ENCODE measurements at regions not wholly inside any gene's neighbourhood (a gene's known extent, or its start where the extent isn't known, plus 50 kb on each side); places are given as distances from the start of the nearest gene placed in this dataset.
"Not testable (repeated sequence)": the region's sequence is repeated elsewhere in the genome, so short reads cannot be mapped to it uniquely, and the experiment has no call there.

DNA sequence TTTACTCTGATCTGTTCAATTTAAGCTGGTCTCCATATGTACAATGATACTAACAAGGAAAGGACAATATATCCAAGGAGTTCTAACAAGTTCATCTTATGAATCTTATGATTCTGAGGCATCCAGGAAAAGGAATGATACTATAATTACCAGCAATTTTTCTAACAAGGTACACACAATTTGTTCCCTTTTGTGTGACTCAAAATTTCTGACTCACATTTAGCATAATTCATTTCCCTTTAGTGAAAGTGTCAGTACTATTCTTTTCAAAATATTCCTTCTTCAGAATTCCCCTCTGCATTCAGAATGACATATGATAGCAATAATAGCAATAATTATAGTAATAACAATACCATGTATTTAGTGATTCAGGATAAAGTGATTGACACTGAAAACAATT is 594.8 kb downstream of the DMRTA1 start:
- intact Hi-C loops (cut with DNase I) = no loop called here
- Histone ChIP-seq H3K27ac (no peak overlapping the region), H3K4me1 (no peaks in the 10 kb centered on the region), H3K9me3 (no peaks in the 10 kb centered on the region), H3K27me3 (no peaks in the 10 kb centered on the region), H3K4me3 (no peak overlapping the region), H3K36me3 (no peaks in the 10 kb centered on the region)
- DNase-seq = no peak
- TF ChIP-seq POLR2A (IDR thresholded peaks at IDR 0.05) (no peak), CTCF (IDR thresholded peaks at IDR 0.05) (no peak)

- DNase-seq = no peak
- no peaks in the 10 kb centered on the region for H3K27me3 ChIP-seq
- no peaks in the 10 kb centered on the region for H3K36me3 ChIP-seq
- H3K27ac ChIP-seq = no peak overlapping the region
- no peaks in the 10 kb centered on the region for H3K4me1 ChIP-seq
- TF ChIP-seq CTCF (IDR thresholded peaks at IDR 0.05) (no peak), POLR2A (IDR thresholded peaks at IDR 0.05) (no peak)
- H3K9me3 ChIP-seq = no peaks in the 10 kb centered on the region
- H3K4me3 ChIP-seq = no peak overlapping the region
- intact Hi-C loops (cut with DNase I) = no loop called here
Measured at GRCh38 chr9:23044549-23044948, 597.9 kb downstream of the DMRTA1 start.

- H3K4me1 ChIP-seq; intact Hi-C loops (cut with DNase I); DNase-seq; H3K27ac ChIP-seq; H3K36me3 ChIP-seq; H3K27me3 ChIP-seq; H3K4me3 ChIP-seq; H3K9me3 ChIP-seq: not testable (repeated sequence)
- WGBS, 2 donors = 88 to 100% methylated on average over 1 of the region's 1 CpG
Measured at GRCh38 chr9:23046026-23046425, 599.4 kb downstream of the DMRTA1 start.

- intact Hi-C loops (cut with DNase I) = no loop called here
- no peak for TF ChIP-seq POLR2A (IDR thresholded peaks at IDR 0.05)
- no peak for TF ChIP-seq CTCF (IDR thresholded peaks at IDR 0.05)
- H3K4me3 ChIP-seq = no peak overlapping the region
- no peak for DNase-seq
- H3K4me1 ChIP-seq = no peaks in the 10 kb centered on the region
- H3K9me3 ChIP-seq = no peaks in the 10 kb centered on the region
- no peaks in the 10 kb centered on the region for H3K27me3 ChIP-seq
- 79 to 100% methylated on average over 1 of the region's 1 CpG for WGBS, 2 donors
- H3K36me3 ChIP-seq = no peaks in the 10 kb centered on the region
- no peak overlapping the region for H3K27ac ChIP-seq
Measured at GRCh38 chr9:23050548-23050947, 603.9 kb downstream of the DMRTA1 start.

- Histone ChIP-seq H3K27me3 (no peaks in the 10 kb centered on the region), H3K4me3 (no peak overlapping the region), H3K36me3 (no peaks in the 10 kb centered on the region), H3K27ac (no peak overlapping the region), H3K4me1 (no peaks in the 10 kb centered on the region), H3K9me3 (no peaks in the 10 kb centered on the region)
- intact Hi-C loops (cut with DNase I) = no loop called here
- TF ChIP-seq CTCF (IDR thresholded peaks at IDR 0.05) (no peak), POLR2A (IDR thresholded peaks at IDR 0.05) (no peak)
- DNase-seq = no peak
- WGBS, 2 donors = 50 to 61% methylated on average over 1 of the region's 1 CpG
Measured at GRCh38 chr9:23073136-23073535, 626.5 kb downstream of the DMRTA1 start.

- no peak for DNase-seq
- Histone ChIP-seq H3K27ac (no peak overlapping the region), H3K27me3 (no peaks in the 10 kb centered on the region), H3K36me3 (no peaks in the 10 kb centered on the region), H3K4me3 (no peak overlapping the region), H3K4me1 (no peaks in the 10 kb centered on the region), H3K9me3 (no peaks in the 10 kb centered on the region)
- TF ChIP-seq POLR2A (IDR thresholded peaks at IDR 0.05) (no peak), CTCF (IDR thresholded peaks at IDR 0.05) (no peak)
- intact Hi-C loops (cut with DNase I) = no loop called here
- 53 to 74% methylated on average over 2 of the region's 2 CpGs for WGBS, 2 donors
Measured at GRCh38 chr9:23079798-23080197, 633.2 kb downstream of the DMRTA1 start.
